A549 (cell line): ENCODE measurements at regions not wholly inside any gene's neighbourhood (a gene's known extent, or its start where the extent isn't known, plus 50 kb on each side); places are given as distances from the start of the nearest gene placed in this dataset.

Experiments used
- ATAC-seq, 2 experiments: fragments of 200-7000 bp in 1 of 2; fragments of >200 bp in 1 of 2; cut with Nextera tagmentation in 1 of 2; cut with Tn5 transposase in 1 of 2; 3 replicates each; pipeline versions ENCODE4 v1.8.0 to v1.9.1; 2018 to 2020; ENCODE audit warnings: mild to moderate bottlenecking in 1 of 2, moderate library complexity in 1 of 2
- CTCF ChIA-PET: fragments of 300-600 bp; sonication (Branson Sonifier 250); formaldehyde crosslinking; extraction: SDS; loops from one replicate; lab custom pipeline; 2021; ENCODE audit warnings: antibody characterized with exemption, inconsistent platforms; lab: Yijun Ruan, JAX
- POLR2A ChIA-PET: fragments of 350-600 bp; formaldehyde crosslinking; extraction: SDS; loops from one replicate; lab custom pipeline; 2021; ENCODE audit warnings: antibody characterized with exemption, inconsistent platforms; lab: Yijun Ruan, JAX
- DNase-seq, 2 experiments: peaks; one replicate each; pipeline versions ENCODE4 v3.0.0 to v3.0.0-alpha.2; 2011 to 2016; ENCODE audit warnings: low read depth in 1 of 2, low spot score in 1 of 2
- FAIRE-seq: peaks from 2 replicates; lab custom pipeline; 2011; peaks lifted over from hg19 to GRCh38; lab: Jason Lieb, UNC
- H3K27ac ChIP-seq, 2 experiments: fragments of >200 bp; sonication (Bioruptor Twin); formaldehyde crosslinking; 3 replicates each; pipeline ENCODE4 v1.5.1; 2016 to 2017
- H3K4me1 ChIP-seq: fragments of >200 bp; sonication (Bioruptor Twin); formaldehyde crosslinking; 3 replicates; pipeline ENCODE4 v1.6.1; 2016
- H3K4me2 ChIP-seq: fragments of >200 bp; sonication (Bioruptor Twin); formaldehyde crosslinking; 3 replicates; pipeline ENCODE4 v1.6.1; 2016
- H3K4me3 ChIP-seq: fragments of >200 bp; sonication (Bioruptor Twin); formaldehyde crosslinking; 3 replicates; pipeline ENCODE4 v1.5.1; 2016
- H3K9me3 ChIP-seq: fragments of >200 bp; sonication (Bioruptor Twin); formaldehyde crosslinking; 3 replicates; pipeline ENCODE4 v1.6.1; 2016
- CBX2 ChIP-seq: fragments of 200-600 bp; sonication (generic); IDR thresholded peaks from 2 replicates; pipeline ENCODE4 v1.6.1; 2016; ENCODE audit warnings: low read depth, mild to moderate bottlenecking, borderline replicate concordance
- CEBPB ChIP-seq, 2 experiments: fragments of >200 bp in 1 of 2; sonication (Bioruptor Twin) in 1 of 2; formaldehyde crosslinking in 1 of 2; IDR thresholded peaks; 2 replicates each; pipeline ENCODE4 v1.6.1; 2012 to 2016
- CHD2 ChIP-seq: fragments of 150-350 bp; IDR thresholded peaks from 2 replicates; pipeline ENCODE4 v1.6.1; 2014; ENCODE audit warnings: low read length; ENCODE audit not compliant: partially characterized antibody
- E2F6 ChIP-seq: IDR thresholded peaks from 2 replicates; pipeline ENCODE4 v1.6.1; 2012; ENCODE audit warnings: low read depth, borderline replicate concordance
- ELK1 ChIP-seq: fragments of 150-350 bp; IDR thresholded peaks from 2 replicates; pipeline ENCODE4 v1.6.1; 2014; ENCODE audit warnings: low read depth, mild to moderate bottlenecking, low read length
- EP300 ChIP-seq, 2 experiments: fragments of >200 bp; sonication (Bioruptor Twin); formaldehyde crosslinking; IDR thresholded peaks; 2 replicates in 1 of 2; 3 replicates in 1 of 2; pipeline ENCODE4 v1.6.1; 2016 to 2017
- ESRRA ChIP-seq: fragments of 150-350 bp; IDR thresholded peaks from 2 replicates; pipeline ENCODE4 v1.6.1; 2014; ENCODE audit warnings: mild to moderate bottlenecking, low read length, borderline replicate concordance
- FOSL2 ChIP-seq, 2 experiments: fragments of 450-650 bp in 1 of 2; fragments of >200 bp in 1 of 2; sonication (Bioruptor Twin) in 1 of 2; formaldehyde crosslinking; IDR thresholded peaks; 2 replicates each; pipeline versions ENCODE4 v1.5.0 to v1.6.1; 2016 to 2020; ENCODE audit warnings: mild to moderate bottlenecking in 1 of 2, moderate library complexity in 1 of 2
- HES2 ChIP-seq: fragments of >200 bp; sonication (Bioruptor Twin); formaldehyde crosslinking; IDR thresholded peaks from 2 replicates; pipeline ENCODE4 v1.6.1; 2016
- JUN ChIP-seq, 2 experiments: fragments of >200 bp; sonication (Bioruptor Twin); formaldehyde crosslinking; IDR thresholded peaks; 2 replicates in 1 of 2; 3 replicates in 1 of 2; pipeline ENCODE4 v1.6.1; 2016 to 2017
- KDM1A ChIP-seq: fragments of 200-600 bp; sonication (generic); IDR thresholded peaks from 2 replicates; pipeline ENCODE4 v1.6.1; 2016; ENCODE audit warnings: low read depth, mild to moderate bottlenecking
- MAFK ChIP-seq: fragments of 450-650 bp; IDR thresholded peaks from 2 replicates; pipeline ENCODE4 v1.6.1; 2014; ENCODE audit not compliant: partially characterized antibody
- NR3C1 ChIP-seq: fragments of >200 bp; sonication (Bioruptor Twin); formaldehyde crosslinking; IDR thresholded peaks from 3 replicates; pipeline ENCODE4 v1.6.1; 2017
- REST ChIP-seq: fragments of 200-600 bp; sonication (generic); IDR thresholded peaks from 2 replicates; pipeline ENCODE4 v1.6.1; 2016; ENCODE audit warnings: antibody characterized with exemption, mild to moderate bottlenecking, moderate library complexity
- RNF2 ChIP-seq: fragments of 200-600 bp; sonication (generic); IDR thresholded peaks from 2 replicates; pipeline ENCODE4 v1.6.1; 2016; ENCODE audit warnings: low read depth, mild to moderate bottlenecking, antibody characterized with exemption, moderate library complexity, borderline replicate concordance
- SMC3 ChIP-seq: fragments of >200 bp; sonication (Bioruptor Twin); formaldehyde crosslinking; IDR thresholded peaks from 3 replicates; pipeline ENCODE4 v1.6.1; 2018; ENCODE audit warnings: inconsistent platforms
- ZFP36 ChIP-seq: fragments of 450-650 bp; IDR thresholded peaks from 2 replicates; pipeline ENCODE4 v1.6.1; 2014; ENCODE audit warnings: borderline replicate concordance; ENCODE audit not compliant: partially characterized antibody
- WGBS: methylation state at CpG from one replicate; pipeline ENCODE4 v1.1.6; 2017; ENCODE audit errors: missing lambda C conversion rate; 5-methylcytosine and 5-hydroxymethylcytosine counted together

- no peak for TF ChIP-seq JUN (IDR thresholded peaks at IDR 0.05)
- no peak for TF ChIP-seq HES2
- TF ChIP-seq CHD2 = no peak
- TF ChIP-seq FOSL2 (IDR thresholded peaks at IDR 0.05) = no peak
- no peak for TF ChIP-seq FOSL2 (CRISPR knock-in tag; IDR thresholded peaks at IDR 0.05)
- Histone ChIP-seq H3K4me3 (no peak overlapping the region), H3K27ac (no peak overlapping the region), H3K4me2 (no peak overlapping the region), H3K9me3 (no peaks in the 10 kb centered on the region), H3K4me1 (no peaks in the 10 kb centered on the region)
- no peak; a peak in 1 of 6 replicates for ATAC-seq
- CTCF ChIA-PET = no interaction called here
- no peak for DNase-seq
- 44% methylated on average over 2 of the region's 2 CpGs for WGBS
- no peak for FAIRE-seq
- POLR2A ChIA-PET = no interaction called here
Observed at GRCh38 chr1:234782791-234783190, 172.8 kb upstream of the IRF2BP2 start.

GRCh38 chr1:234782105-234782751, 172.2 kb upstream of the IRF2BP2 start:
- DNase-seq = no peak
- POLR2A ChIA-PET = no interaction called here
- WGBS = 81% methylated on average over 7 of the region's 7 CpGs
- H3K9me3 ChIP-seq = no peaks in the 10 kb centered on the region
- CTCF ChIA-PET = interaction anchor here (1.1 to 1.3 kb wide), 2 partner anchors 170 to 302 kb away, joined by 3 to 4 read pairs; no protein-coding TSS in a partner anchor
- H3K4me2 ChIP-seq = no peak overlapping the region
- H3K27ac ChIP-seq = no peak overlapping the region
- peak in 1 of 2 experiments; percentile 13; a peak in 1 of 6 replicates for ATAC-seq
- no peaks in the 10 kb centered on the region for H3K4me1 ChIP-seq
- H3K4me3 ChIP-seq = no peak overlapping the region
- TF ChIP-seq MAFK (no peak), EP300 (IDR thresholded peaks at IDR 0.05) (no peak), ZFP36 (no peak), E2F6 (no peak), KDM1A (no peak), REST (no peak), ELK1 (no peak), ESRRA (no peak), CBX2 (no peak), CEBPB (IDR thresholded peaks at IDR 0.05) (no peak), CHD2 (no peak), NR3C1 (no peak), SMC3 (no peak), RNF2 (no peak)
- TF ChIP-seq, all 56 proteins: peak for 0
- no peak for FAIRE-seq
